ENCODE measurements at regions not wholly inside any gene's neighbourhood (a gene's known extent, or its start where the extent isn't known, plus 50 kb on each side); places are given as distances from the start of the nearest gene placed in this dataset.
A peak's percentile ranks its signal among the peaks of the same experiment; 100 is the strongest.

- Histone ChIP-seq H3K27ac (no peak overlapping the region), H3K4me3 (no peak overlapping the region), H3K36me3 (no peaks in the 10 kb centered on the region), H3K9me3 (no peaks in the 10 kb centered on the region), H3K27me3 (peaks cover 0 to 37% (median 0%) of the 10 kb centered on the region in 4 donors), H3K4me1 (peaks cover 0 to 30% (median 0%) of the 10 kb centered on the region in 3 donors)
- WGBS, 2 donors = 61 to 87% methylated on average over 12 to 19 of the region's 22 CpGs
- intact Hi-C loops (cut with DNase I) = no loop called here
- TF ChIP-seq POLR2A (IDR thresholded peaks at IDR 0.05) (no peak), CTCF (IDR thresholded peaks at IDR 0.05) (no peak)
- DNase-seq = no peak
Observed at GRCh38 chr6:170165471-170166117, 125.3 kb downstream of the DLL1 start.

- WGBS, 2 donors = 60 to 66% methylated on average over 4 to 6 of the region's 11 CpGs
- Histone ChIP-seq H3K4me1 (peaks cover 0 to 30% (median 0%) of the 10 kb centered on the region in 3 donors), H3K4me3 (no peak overlapping the region), H3K27ac (no peak overlapping the region), H3K27me3 (peaks cover 0 to 38% (median 0%) of the 10 kb centered on the region in 4 donors), H3K36me3 (no peaks in the 10 kb centered on the region), H3K9me3 (no peaks in the 10 kb centered on the region)
- TF ChIP-seq POLR2A (IDR thresholded peaks at IDR 0.05) = no peak
- peak in 1 of 6 experiments; percentile 11 for TF ChIP-seq CTCF (IDR thresholded peaks at IDR 0.05)
- no peak for DNase-seq
- intact Hi-C loops (cut with DNase I) = no loop called here
Observed at GRCh38 chr6:170165085-170165470, 125.8 kb downstream of the DLL1 start.

GRCh38 chr6:170164271-170164900, 126.5 kb downstream of the DLL1 start:
- 77 to 81% methylated on average over 17 of the region's 21 CpGs for WGBS, 2 donors
- no peak for DNase-seq
- no peaks in the 10 kb centered on the region for H3K36me3 ChIP-seq
- TF ChIP-seq POLR2A (IDR thresholded peaks at IDR 0.05) (no peak), CTCF (IDR thresholded peaks at IDR 0.05) (no peak)
- H3K4me3 ChIP-seq = no peak overlapping the region
- intact Hi-C loops (cut with DNase I) = no loop called here
- peaks cover 0 to 30% (median 0%) of the 10 kb centered on the region in 3 donors for H3K4me1 ChIP-seq
- no peak overlapping the region for H3K27ac ChIP-seq
- no peaks in the 10 kb centered on the region for H3K9me3 ChIP-seq
- peaks cover 0 to 38% (median 0%) of the 10 kb centered on the region in 4 donors for H3K27me3 ChIP-seq

- DNase-seq = no peak
- H3K27me3 ChIP-seq = peaks cover 0 to 38% (median 0%) of the 10 kb centered on the region in 4 donors
- intact Hi-C loops (cut with DNase I) = no loop called here
- no peaks in the 10 kb centered on the region for H3K36me3 ChIP-seq
- TF ChIP-seq CTCF (IDR thresholded peaks at IDR 0.05) = no peak
- TF ChIP-seq POLR2A (IDR thresholded peaks at IDR 0.05) = no peak
- H3K4me1 ChIP-seq = peaks cover 0 to 30% (median 0%) of the 10 kb centered on the region in 3 donors
- WGBS, 2 donors = 83 to 92% methylated on average over 15 to 22 of the region's 27 CpGs
- no peak overlapping the region for H3K27ac ChIP-seq
- no peak overlapping the region for H3K4me3 ChIP-seq
- no peaks in the 10 kb centered on the region for H3K9me3 ChIP-seq
Observed at GRCh38 chr6:170163405-170164170, 127.3 kb downstream of the DLL1 start.
